ENCODE measurements at regions not wholly inside any gene's neighbourhood (a gene's known extent, or its start where the extent isn't known, plus 50 kb on each side); places are given as distances from the start of the nearest gene placed in this dataset.

GRCh38 chr10:83852146-83852545 is 287.2 kb upstream of the GHITM start:
- Histone ChIP-seq H3K36me3 (ENCODE audit: control insufficient read depth in 2 of 3, insufficient read depth in 3 of 3, low read length in 3 of 3) (no peaks in the 10 kb centered on the region), H3K9ac (ENCODE audit: low read length in 3 of 3) (no peak overlapping the region), H3K9me3 (ENCODE audit: control insufficient read depth in 2 of 3, insufficient read depth in 1 of 3, low read length in 3 of 3) (peaks cover 0 to 4% (median 0%) of the 10 kb centered on the region in 3 donors), H3K4me1 (ENCODE audit: control insufficient read depth in 2 of 3, insufficient read depth in 2 of 3, low read depth in 1 of 3, low read length in 3 of 3) (no peaks in the 10 kb centered on the region), H3K4me3 (ENCODE audit: low read length in 3 of 3) (no peak overlapping the region), H3K27me3 (ENCODE audit: control insufficient read depth, insufficient read depth, low read length) (no peaks in the 10 kb centered on the region), H3K27ac (ENCODE audit: low read depth in 2 of 2, low read length in 2 of 2) (no peak overlapping the region)
- FAIRE-seq (no peak), DNase-seq (no peak)
- intact Hi-C loops (cut with DNase I): no loop called here
- TF ChIP-seq CTCF (IDR thresholded peaks at IDR 0.05; ENCODE audit: borderline replicate concordance, extremely low read depth, insufficient read depth): no peak

- DNase-seq: no peak
- intact Hi-C loops (cut with DNase I): no loop called here
- H3K27me3 ChIP-seq (ENCODE audit: control insufficient read depth, insufficient read depth, low read length): no peaks in the 10 kb centered on the region
- TF ChIP-seq CTCF (IDR thresholded peaks at IDR 0.05; ENCODE audit: borderline replicate concordance, extremely low read depth, insufficient read depth): no peak
- no peak overlapping the region for H3K9ac ChIP-seq (ENCODE audit: low read length in 3 of 3)
- H3K4me3 ChIP-seq (ENCODE audit: low read length in 3 of 3): no peak overlapping the region
- H3K4me1 ChIP-seq (ENCODE audit: control insufficient read depth in 2 of 3, insufficient read depth in 2 of 3, low read depth in 1 of 3, low read length in 3 of 3): no peaks in the 10 kb centered on the region
- no peak for FAIRE-seq
- H3K36me3 ChIP-seq (ENCODE audit: control insufficient read depth in 2 of 3, insufficient read depth in 3 of 3, low read length in 3 of 3): no peaks in the 10 kb centered on the region
- H3K9me3 ChIP-seq (ENCODE audit: control insufficient read depth in 2 of 3, insufficient read depth in 1 of 3, low read length in 3 of 3): no peaks in the 10 kb centered on the region
- H3K27ac ChIP-seq (ENCODE audit: low read depth in 2 of 2, low read length in 2 of 2): no peak overlapping the region
These were observed 276.6 kb upstream of the GHITM start for GRCh38 chr10:83862723-83863122.

- Histone ChIP-seq H3K27me3 (ENCODE audit: control insufficient read depth, insufficient read depth, low read length) (no peaks in the 10 kb centered on the region), H3K36me3 (ENCODE audit: control insufficient read depth in 2 of 3, insufficient read depth in 3 of 3, low read length in 3 of 3) (no peaks in the 10 kb centered on the region), H3K4me3 (ENCODE audit: low read length in 3 of 3) (no peak overlapping the region), H3K27ac (ENCODE audit: low read depth in 2 of 2, low read length in 2 of 2) (no peak overlapping the region), H3K9ac (ENCODE audit: low read length in 3 of 3) (no peak overlapping the region), H3K9me3 (ENCODE audit: control insufficient read depth in 2 of 3, insufficient read depth in 1 of 3, low read length in 3 of 3) (no peaks in the 10 kb centered on the region), H3K4me1 (ENCODE audit: control insufficient read depth in 2 of 3, insufficient read depth in 2 of 3, low read depth in 1 of 3, low read length in 3 of 3) (no peaks in the 10 kb centered on the region)
- intact Hi-C loops (cut with DNase I): no loop called here
- FAIRE-seq: no peak
- no peak for TF ChIP-seq CTCF (IDR thresholded peaks at IDR 0.05; ENCODE audit: borderline replicate concordance, extremely low read depth, insufficient read depth)
- DNase-seq: no peak
These were observed 275.9 kb upstream of the GHITM start for GRCh38 chr10:83863283-83863966.

- intact Hi-C loops (cut with DNase I): no loop called here
These were observed 269.4 kb upstream of the GHITM start for GRCh38 chr10:83869898-83870297.

More at GRCh38 chr10:83869898-83870297, 269.4 kb upstream of the GHITM start:
- no peak for FAIRE-seq
- no peaks in the 10 kb centered on the region for H3K9me3 ChIP-seq (ENCODE audit: control insufficient read depth in 2 of 3, insufficient read depth in 1 of 3, low read length in 3 of 3)
- no peaks in the 10 kb centered on the region for H3K4me1 ChIP-seq (ENCODE audit: control insufficient read depth in 2 of 3, insufficient read depth in 2 of 3, low read depth in 1 of 3, low read length in 3 of 3)
- H3K27me3 ChIP-seq (ENCODE audit: control insufficient read depth, insufficient read depth, low read length): no peaks in the 10 kb centered on the region
- H3K27ac ChIP-seq (ENCODE audit: low read depth in 2 of 2, low read length in 2 of 2): no peak overlapping the region
- TF ChIP-seq CTCF (IDR thresholded peaks at IDR 0.05; ENCODE audit: borderline replicate concordance, extremely low read depth, insufficient read depth): no peak
- H3K9ac ChIP-seq (ENCODE audit: low read length in 3 of 3): no peak overlapping the region
- H3K36me3 ChIP-seq (ENCODE audit: control insufficient read depth in 2 of 3, insufficient read depth in 3 of 3, low read length in 3 of 3): no peaks in the 10 kb centered on the region
- H3K4me3 ChIP-seq (ENCODE audit: low read length in 3 of 3): no peak overlapping the region
- no peak for DNase-seq
